HG02885 (cell line): ENCODE measurements at regions not wholly inside any gene's neighbourhood (a gene's known extent, or its start where the extent isn't known, plus 50 kb on each side); places are given as distances from the start of the nearest gene placed in this dataset.

Source experiments
- ATAC-seq: cut with Tn5 transposase; IDR thresholded peaks from one replicate; pipeline ENCODE4 v1.9.1; 2021; ENCODE audit warnings: mild to moderate bottlenecking; ENCODE audit not compliant: unreplicated experiment, poor library complexity

- ATAC-seq: no peak
Observed at GRCh38 chr2:8416849-8417832, 264.7 kb upstream of the ID2 start.

GRCh38 chr2:8418721-8419120 lies 263.1 kb upstream of the ID2 start:
- no peak for ATAC-seq

- peak; percentile 90 for ATAC-seq
Observed at GRCh38 chr2:8421658-8422449, 260.0 kb upstream of the ID2 start.

GRCh38 chr2:8422450-8422800 lies 259.4 kb upstream of the ID2 start:
- no peak for ATAC-seq

GRCh38 chr2:8424997-8425900 lies 256.6 kb upstream of the ID2 start:
- no peak for ATAC-seq

GRCh38 chr2:8426550-8426949 lies 255.3 kb upstream of the ID2 start:
- no peak for ATAC-seq

GRCh38 chr2:8427211-8427610 lies 254.6 kb upstream of the ID2 start:
- ATAC-seq: no peak

- ATAC-seq: no peak
Observed at GRCh38 chr2:8430628-8431027, 251.2 kb upstream of the ID2 start.

GRCh38 chr2:8431446-8432125 lies 250.3 kb upstream of the ID2 start:
- no peak for ATAC-seq

- no peak for ATAC-seq
Observed at GRCh38 chr2:8432706-8433336, 249.0 kb upstream of the ID2 start.

- ATAC-seq: no peak
Observed at GRCh38 chr2:8433390-8433789, 248.5 kb upstream of the ID2 start.

- no peak for ATAC-seq
Observed at GRCh38 chr2:8435608-8436007, 246.2 kb upstream of the ID2 start.

- ATAC-seq: no peak
Observed at GRCh38 chr2:8436585-8436984, 245.3 kb upstream of the ID2 start.

GRCh38 chr2:8437228-8437948 lies 244.5 kb upstream of the ID2 start:
- no peak for ATAC-seq

- no peak for ATAC-seq
Observed at GRCh38 chr2:8437949-8438400, 243.9 kb upstream of the ID2 start.

GRCh38 chr2:8438476-8438875 lies 243.4 kb upstream of the ID2 start:
- no peak for ATAC-seq

- no peak for ATAC-seq
Observed at GRCh38 chr2:8438996-8439395, 242.9 kb upstream of the ID2 start.

GRCh38 chr2:8440029-8440778 lies 241.7 kb upstream of the ID2 start:
- no peak for ATAC-seq
